ENCODE measurements at regions not wholly inside any gene's neighbourhood (a gene's known extent, or its start where the extent isn't known, plus 50 kb on each side); places are given as distances from the start of the nearest gene placed in this dataset.

- no peaks in the 10 kb centered on the region for H3K9me3 ChIP-seq
- intact Hi-C loops (cut with DNase I; ENCODE audit: low total_unique reads) (no loop called here), in situ Hi-C loops (cut with MboI; ENCODE audit: low pct_ligation_motif_present in 1 of 4, low pct_unique_long_range_greater_than_20kb in 1 of 4, low sequenced_read_pairs in 3 of 4) (no loop called here)
- TF ChIP-seq CTCF (IDR thresholded peaks at IDR 0.05): no peak
- no peak for TF ChIP-seq EP300 (IDR thresholded peaks at IDR 0.05; ENCODE audit: low read depth)
- TF ChIP-seq POLR2A (IDR thresholded peaks at IDR 0.05): no peak
- TF ChIP-seq POLR2AphosphoS5 (IDR thresholded peaks at IDR 0.05): no peak
- 100% methylated on average over 5 of the region's 5 CpGs; no CpG with 5 or more reads in 1 of the 2 donors for WGBS, 2 donors (ENCODE audit: low coverage in 1 of 2)
- DNase-seq: no peak
- no peaks in the 10 kb centered on the region for H3K36me3 ChIP-seq
- no peak overlapping the region for H3K4me3 ChIP-seq
- no peaks in the 10 kb centered on the region for H3K4me1 ChIP-seq
- H3K27me3 ChIP-seq: peaks cover 16% of the 10 kb centered on the region
- H3K27ac ChIP-seq: no peak overlapping the region
Observed at GRCh38 chr17:74015316-74015715, 188.2 kb upstream of the RPL38 start.

- H3K27ac ChIP-seq: no peak overlapping the region
- no peak overlapping the region for H3K4me3 ChIP-seq
- in situ Hi-C loops (cut with MboI; ENCODE audit: low pct_ligation_motif_present in 1 of 4, low pct_unique_long_range_greater_than_20kb in 1 of 4, low sequenced_read_pairs in 3 of 4) (no loop called here), intact Hi-C loops (cut with DNase I; ENCODE audit: low total_unique reads) (no loop called here)
- no peaks in the 10 kb centered on the region for H3K36me3 ChIP-seq
- 80 to 88% methylated on average over 5 to 12 of the region's 12 CpGs for WGBS, 2 donors (ENCODE audit: low coverage in 1 of 2)
- H3K9me3 ChIP-seq: no peaks in the 10 kb centered on the region
- DNase-seq: no peak
- peaks cover 16% of the 10 kb centered on the region for H3K27me3 ChIP-seq
- no peaks in the 10 kb centered on the region for H3K4me1 ChIP-seq
- TF ChIP-seq POLR2AphosphoS5 (IDR thresholded peaks at IDR 0.05) (no peak), POLR2A (IDR thresholded peaks at IDR 0.05) (no peak), CTCF (IDR thresholded peaks at IDR 0.05) (no peak), EP300 (IDR thresholded peaks at IDR 0.05; ENCODE audit: low read depth) (no peak)
Observed at GRCh38 chr17:74015990-74016389, 187.5 kb upstream of the RPL38 start.

- DNase-seq: no peak
- no peak overlapping the region for H3K27ac ChIP-seq
- H3K36me3 ChIP-seq: no peaks in the 10 kb centered on the region
- in situ Hi-C loops (cut with MboI; ENCODE audit: low pct_ligation_motif_present in 1 of 4, low pct_unique_long_range_greater_than_20kb in 1 of 4, low sequenced_read_pairs in 3 of 4) (no loop called here), intact Hi-C loops (cut with DNase I; ENCODE audit: low total_unique reads) (no loop called here)
- TF ChIP-seq EP300 (IDR thresholded peaks at IDR 0.05; ENCODE audit: low read depth) (no peak), POLR2AphosphoS5 (IDR thresholded peaks at IDR 0.05) (no peak), POLR2A (IDR thresholded peaks at IDR 0.05) (no peak), CTCF (IDR thresholded peaks at IDR 0.05) (no peak)
- no peaks in the 10 kb centered on the region for H3K9me3 ChIP-seq
- no peak overlapping the region for H3K4me3 ChIP-seq
- WGBS, 2 donors (ENCODE audit: low coverage in 1 of 2): 64 to 80% methylated on average over 1 to 8 of the region's 8 CpGs
- no peaks in the 10 kb centered on the region for H3K4me1 ChIP-seq
- peaks cover 16% of the 10 kb centered on the region for H3K27me3 ChIP-seq
Observed at GRCh38 chr17:74016461-74016860, 187.0 kb upstream of the RPL38 start.

GRCh38 chr17:74017466-74017865 lies 186.0 kb upstream of the RPL38 start:
- H3K4me1 ChIP-seq: no peaks in the 10 kb centered on the region
- H3K27me3 ChIP-seq: peaks cover 16% of the 10 kb centered on the region
- in situ Hi-C loops (cut with MboI; ENCODE audit: low pct_ligation_motif_present in 1 of 4, low pct_unique_long_range_greater_than_20kb in 1 of 4, low sequenced_read_pairs in 3 of 4) (no loop called here), intact Hi-C loops (cut with DNase I; ENCODE audit: low total_unique reads) (no loop called here)
- DNase-seq: no peak
- no peak for TF ChIP-seq POLR2AphosphoS5 (IDR thresholded peaks at IDR 0.05)
- TF ChIP-seq POLR2A (IDR thresholded peaks at IDR 0.05): no peak
- no peak for TF ChIP-seq CTCF (IDR thresholded peaks at IDR 0.05)
- no peak for TF ChIP-seq EP300 (IDR thresholded peaks at IDR 0.05; ENCODE audit: low read depth)
- H3K9me3 ChIP-seq: no peaks in the 10 kb centered on the region
- H3K27ac ChIP-seq: no peak overlapping the region
- H3K4me3 ChIP-seq: no peak overlapping the region
- no peaks in the 10 kb centered on the region for H3K36me3 ChIP-seq
- WGBS, 2 donors (ENCODE audit: low coverage in 1 of 2): 62 to 75% methylated on average over 6 to 8 of the region's 8 CpGs

Data from transverse colon (tissue), 4 donors.